ENCODE measurements at regions not wholly inside any gene's neighbourhood (a gene's known extent, or its start where the extent isn't known, plus 50 kb on each side); places are given as distances from the start of the nearest gene placed in this dataset.
"Not testable (repeated sequence)": the region's sequence is repeated elsewhere in the genome, so short reads cannot be mapped to it uniquely, and the experiment has no call there.

GRCh38 chr2:40043641-40044040, 264.6 kb upstream of the THUMPD2 start:
- no peak for FAIRE-seq

DNA sequence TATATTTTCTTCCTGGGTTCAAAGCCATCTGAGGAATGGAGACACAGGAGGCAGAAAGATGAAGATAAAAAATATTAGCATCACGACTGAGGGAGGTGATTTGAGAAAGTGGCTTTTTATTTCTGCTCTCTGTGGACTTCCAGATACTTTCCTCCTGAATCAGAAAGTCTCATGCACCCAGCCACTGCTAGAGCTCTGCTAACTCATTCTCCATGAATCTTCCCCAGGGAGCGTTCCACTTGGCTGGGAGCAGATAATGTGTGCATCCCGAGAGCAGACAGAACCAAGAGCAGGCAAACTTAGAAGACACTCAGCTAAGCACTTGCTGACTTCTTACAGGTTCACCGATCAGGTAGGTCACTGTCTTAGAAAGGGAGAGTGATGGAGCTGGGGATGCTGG, 264.1 kb upstream of the THUMPD2 start:
- no peak for FAIRE-seq

- no peak for FAIRE-seq
Measured at GRCh38 chr2:40041422-40042382, 262.6 kb upstream of the THUMPD2 start.

DNA sequence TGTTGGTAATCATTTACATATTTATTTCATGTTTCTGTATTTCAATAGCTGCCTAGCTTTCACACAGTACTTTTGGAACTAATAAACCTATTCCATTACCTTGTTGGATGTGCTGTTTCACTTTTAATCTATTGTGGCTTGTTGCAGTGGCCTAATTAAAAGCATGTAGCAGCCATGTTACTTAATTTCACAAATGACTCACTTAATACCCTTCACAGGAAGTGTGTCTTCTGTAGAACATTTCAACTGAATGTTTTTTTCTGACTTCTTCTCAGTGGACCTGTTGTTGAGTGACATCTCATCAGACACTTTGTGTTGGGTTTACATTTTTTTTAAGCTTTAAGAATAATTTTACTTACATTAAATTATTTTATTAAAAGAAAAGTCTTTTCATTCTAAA, 260.5 kb upstream of the THUMPD2 start:
- no peak for FAIRE-seq

- FAIRE-seq: no peak
Measured at GRCh38 chr2:40038646-40039045, 259.6 kb upstream of the THUMPD2 start.

DNA sequence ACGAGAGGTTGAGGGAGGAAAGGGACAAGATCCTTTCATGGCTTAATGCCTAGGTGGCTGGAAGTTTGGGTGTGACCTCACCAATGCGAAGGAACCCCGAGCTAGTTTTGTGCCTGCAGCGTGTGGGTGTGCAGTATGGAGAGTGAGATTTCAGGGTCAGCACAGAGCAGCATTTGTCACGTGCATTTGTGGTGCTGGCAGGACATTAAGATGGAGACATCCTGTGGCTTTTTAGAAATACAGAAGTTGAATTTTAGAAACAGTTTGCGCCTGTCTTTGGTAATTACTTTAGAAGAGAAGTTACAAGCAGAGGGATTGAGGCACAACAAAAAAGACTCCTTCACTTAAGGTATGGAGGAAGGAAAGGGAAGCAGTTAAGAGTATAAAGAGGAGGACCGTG, 258.2 kb upstream of the THUMPD2 start:
- no peak for FAIRE-seq

GRCh38 chr2:40036241-40036640, 257.2 kb upstream of the THUMPD2 start:
- no peak for FAIRE-seq

DNA sequence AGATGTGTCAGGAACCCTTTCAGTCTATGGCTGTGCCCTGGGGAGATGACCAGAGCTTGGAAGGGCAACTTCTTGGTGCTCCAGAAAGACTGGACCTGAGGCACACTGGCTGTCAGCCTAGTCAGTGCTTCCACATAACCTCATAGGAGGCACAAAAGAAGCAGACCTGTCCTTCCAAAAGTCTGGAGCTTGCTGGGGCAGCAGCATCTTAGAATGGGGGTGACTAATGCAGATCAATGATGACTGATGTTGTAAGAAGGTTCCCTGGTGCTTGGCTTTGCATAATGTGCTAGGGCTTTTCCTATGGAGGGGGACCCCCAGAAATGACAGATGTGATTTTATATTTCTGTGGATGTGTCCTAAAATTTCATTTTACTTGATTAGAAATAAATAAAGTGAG, 255.7 kb upstream of the THUMPD2 start:
- no peak for FAIRE-seq

DNA sequence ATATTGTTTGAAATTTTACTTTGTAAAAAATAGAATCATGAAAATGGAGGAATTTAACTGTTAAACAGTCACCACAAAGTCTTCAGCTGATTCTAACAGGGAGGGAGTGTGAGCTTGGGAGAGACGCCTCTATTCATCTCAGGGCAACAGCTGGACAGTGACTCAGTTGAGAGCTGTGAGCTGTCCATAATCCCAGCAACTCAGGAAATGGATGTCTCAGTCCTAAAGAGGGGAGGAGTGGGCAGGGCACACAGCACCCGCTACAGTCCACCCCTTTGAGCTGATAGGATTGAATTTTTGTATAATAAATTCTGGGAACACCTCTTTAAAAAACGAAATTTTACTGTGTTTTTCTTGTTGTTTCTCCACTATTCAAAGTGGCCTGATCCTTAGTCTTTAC, 255.1 kb upstream of the THUMPD2 start:
- no peak for FAIRE-seq

DNA sequence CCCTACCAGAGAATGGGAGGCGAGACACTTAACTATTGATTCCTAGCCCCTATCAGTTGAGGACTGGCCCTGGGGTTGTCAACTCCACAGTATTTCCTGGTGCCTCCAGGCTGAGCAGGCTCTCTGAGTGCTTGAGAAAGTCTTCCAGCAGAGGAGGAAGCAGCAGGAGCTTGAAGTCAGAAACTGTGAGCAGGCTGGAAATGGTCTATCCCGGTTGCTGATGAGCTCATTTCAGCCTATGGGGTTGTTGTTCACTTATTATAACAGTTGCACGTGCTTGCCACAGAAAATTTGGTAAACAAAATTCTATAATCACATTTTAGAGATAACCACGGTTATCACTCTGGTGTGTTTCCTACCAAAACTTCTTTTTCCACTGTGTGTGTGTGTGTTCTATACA, 254.7 kb upstream of the THUMPD2 start:
- FAIRE-seq: no peak

DNA sequence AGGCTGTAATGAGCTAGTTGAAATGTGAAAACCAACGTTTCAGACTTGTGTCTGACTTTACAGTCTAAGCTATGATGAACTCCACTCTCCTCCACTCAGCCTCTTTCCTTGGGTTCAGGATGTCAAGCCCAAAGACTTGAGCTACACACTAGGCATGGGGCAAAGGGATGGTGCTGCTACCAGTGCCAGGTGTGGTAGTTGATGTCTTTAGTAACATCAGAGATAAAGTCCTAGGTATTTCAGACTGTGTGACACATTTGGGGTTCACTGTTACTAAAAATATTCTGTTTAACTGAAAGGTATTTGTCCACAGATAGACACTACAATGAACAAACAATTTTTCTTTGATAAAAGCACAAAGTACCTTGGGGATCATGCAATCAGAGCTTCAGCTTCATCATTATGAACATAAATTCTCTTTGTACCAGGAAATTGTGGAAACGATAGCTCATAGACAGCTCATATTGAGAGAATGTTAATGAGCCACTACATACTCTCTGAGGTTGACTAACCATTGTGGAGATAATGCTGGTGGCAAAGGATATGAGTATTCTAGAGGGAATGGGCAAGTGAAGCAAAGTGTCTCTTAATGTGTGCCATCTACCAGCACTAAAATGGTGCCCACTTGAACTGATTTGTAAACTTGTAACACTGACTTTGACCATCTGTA, 253.7 kb upstream of the THUMPD2 start:
- FAIRE-seq: no peak

DNA sequence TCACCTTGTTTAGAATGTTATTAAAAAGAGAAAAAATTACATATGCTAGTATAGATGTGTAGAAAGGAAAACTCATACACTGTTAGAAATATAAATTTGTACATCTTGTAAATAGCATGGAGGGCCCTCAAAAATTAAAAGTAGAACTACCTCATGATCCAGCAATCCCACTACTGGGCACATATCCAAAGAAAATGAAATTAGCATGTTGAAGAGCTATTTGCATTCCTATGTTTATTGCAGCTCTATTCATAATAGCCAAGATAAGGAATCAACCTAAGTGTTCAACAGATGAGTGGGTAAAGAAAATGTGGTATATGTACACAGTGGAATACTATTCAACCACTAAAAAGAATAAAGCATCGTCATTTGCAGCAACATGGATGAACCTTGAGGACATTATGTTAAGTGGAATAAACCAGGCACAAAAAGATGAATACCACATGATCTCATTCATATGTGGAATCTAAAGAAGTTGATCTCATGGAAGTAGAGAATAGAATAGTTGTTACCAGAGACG, 251.5 kb upstream of the THUMPD2 start:
- no peak for FAIRE-seq

DNA sequence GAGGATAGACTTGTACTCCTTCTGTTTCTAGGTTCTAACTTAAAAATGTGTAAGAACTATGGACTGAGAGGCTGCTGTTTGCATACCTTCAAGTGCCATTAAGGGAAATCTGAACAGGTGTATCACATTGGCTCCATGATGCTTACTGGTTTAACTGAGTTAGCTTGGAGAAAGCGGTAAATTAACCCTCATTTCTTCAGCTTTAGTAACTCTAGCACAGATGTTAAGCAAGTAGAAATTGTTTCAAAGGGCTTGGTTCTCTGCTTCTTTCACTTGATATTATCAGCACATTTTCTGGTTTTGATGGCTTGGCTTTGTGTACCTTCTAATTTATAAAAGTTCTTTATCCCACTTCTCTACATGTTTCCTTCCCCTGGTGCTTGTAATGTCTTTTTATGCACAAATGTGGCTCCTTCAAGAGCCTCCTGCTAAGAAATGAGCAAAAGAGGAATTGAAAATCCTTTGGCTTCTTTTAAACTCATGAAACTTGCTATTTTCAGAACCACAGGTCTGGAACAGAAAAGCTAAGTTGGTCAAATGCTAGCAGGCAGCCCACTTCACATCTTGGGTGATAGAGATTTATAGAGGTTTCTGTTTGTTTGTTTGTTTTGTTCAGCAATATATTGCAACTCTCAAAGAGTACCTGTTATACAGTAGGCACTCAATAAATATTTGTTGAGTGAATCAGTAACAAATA, 249.9 kb upstream of the THUMPD2 start:
- FAIRE-seq: no peak

- FAIRE-seq: no peak
Measured at GRCh38 chr2:40027968-40028367, 248.9 kb upstream of the THUMPD2 start.

DNA sequence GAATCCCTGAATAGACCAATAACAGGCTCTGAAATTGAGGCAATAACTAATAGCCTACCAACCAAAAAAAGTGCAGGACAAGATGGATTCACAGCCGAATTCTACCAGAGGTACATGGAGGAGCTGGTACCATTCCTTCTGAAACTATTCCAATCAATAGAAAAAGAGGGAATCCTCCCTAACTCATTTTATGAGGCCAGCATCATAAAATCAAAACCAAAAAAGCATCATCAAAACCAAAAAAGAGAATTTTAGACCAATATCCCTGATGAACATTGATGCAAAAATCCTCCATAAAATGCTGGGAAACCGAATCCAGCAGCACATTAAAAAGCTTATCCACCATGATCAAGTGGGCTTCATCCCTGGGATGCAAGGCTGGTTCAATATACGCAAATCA, 246.2 kb upstream of the THUMPD2 start:
- FAIRE-seq: not testable (repeated sequence)

GRCh38 chr2:40020997-40021396, 241.9 kb upstream of the THUMPD2 start:
- FAIRE-seq: no peak

- FAIRE-seq: no peak
Measured at GRCh38 chr2:40016151-40016885, 237.3 kb upstream of the THUMPD2 start.

DNA sequence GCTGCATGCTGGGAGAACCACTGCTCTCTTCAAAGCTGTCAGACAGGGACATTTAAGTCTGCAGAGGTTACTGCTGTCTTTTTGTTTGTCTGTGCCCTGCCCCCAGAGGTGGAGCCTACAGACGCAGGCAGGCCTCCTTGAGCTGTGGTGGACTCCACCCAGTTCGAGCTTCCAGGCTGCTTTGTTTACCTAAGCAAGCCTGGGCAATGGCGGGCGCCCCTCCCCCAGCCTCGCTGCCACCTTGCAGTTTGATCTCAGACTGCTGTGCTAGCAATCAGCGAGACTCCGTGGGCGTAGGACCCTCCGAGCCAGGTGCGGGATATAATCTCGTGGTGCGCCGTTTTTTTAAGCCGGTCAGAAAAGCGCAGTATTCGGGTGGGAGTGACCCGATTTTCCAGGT, 234.9 kb upstream of the THUMPD2 start:
- FAIRE-seq: not testable (repeated sequence)

DNA sequence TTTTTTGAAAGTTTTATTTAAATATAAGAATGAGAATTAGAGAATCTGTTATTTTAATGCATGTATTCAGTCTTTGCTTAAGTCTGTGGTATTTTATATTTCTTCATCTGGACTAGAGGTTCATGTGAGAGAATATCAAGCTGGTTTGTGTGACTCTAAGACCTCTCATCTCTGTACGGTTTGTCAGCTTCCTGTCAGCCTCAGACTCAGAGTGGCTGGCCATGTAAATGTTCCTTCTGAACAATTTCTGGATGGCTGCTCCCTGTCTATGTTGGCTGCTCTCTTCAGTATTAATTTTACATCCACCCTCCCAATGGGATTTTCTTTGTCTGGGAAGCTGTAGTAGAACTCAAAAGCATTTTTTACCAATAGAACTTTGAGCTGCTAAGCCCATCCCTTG, 225.3 kb upstream of the THUMPD2 start:
- no peak for FAIRE-seq

DNA sequence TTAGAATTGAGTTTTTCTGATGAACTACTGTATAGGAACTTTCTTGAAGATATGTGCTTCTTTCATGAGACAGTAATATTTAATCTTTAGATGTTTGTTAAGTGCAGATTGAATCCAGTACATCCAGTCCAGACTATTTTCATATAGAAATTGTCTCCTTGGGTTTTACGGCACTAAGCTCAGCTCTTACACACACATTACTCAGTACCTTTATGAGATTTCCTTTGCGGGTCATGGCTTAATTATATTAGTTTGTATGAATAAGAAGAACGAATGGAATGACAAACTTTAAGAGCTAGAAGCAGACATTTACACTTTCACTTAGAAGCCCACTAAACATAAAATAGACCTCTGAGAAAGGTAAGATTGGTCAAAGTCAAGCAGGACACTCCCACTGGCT, 223.3 kb upstream of the THUMPD2 start:
- no peak for FAIRE-seq

GRCh38 chr2:39999864-40000263, 220.8 kb upstream of the THUMPD2 start:
- no peak for FAIRE-seq

DNA sequence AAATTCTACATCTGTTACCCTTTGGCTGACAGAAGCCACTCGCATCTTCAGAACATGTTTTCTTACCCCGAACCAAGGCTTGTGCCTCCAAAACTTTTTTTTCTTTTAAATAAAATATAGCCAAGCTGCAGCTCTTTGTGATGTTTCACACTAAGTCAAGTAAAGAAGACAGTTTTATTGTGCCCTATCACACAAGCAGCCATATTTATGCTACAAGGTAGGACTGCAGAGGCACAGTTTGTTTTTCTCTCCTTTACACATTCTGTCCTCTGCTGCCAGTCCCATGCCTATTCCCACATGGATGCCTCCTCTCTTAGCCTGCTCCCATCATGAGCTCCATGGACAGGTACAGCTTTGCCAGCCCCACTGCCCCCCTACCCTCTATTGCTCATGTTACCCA, 219.6 kb upstream of the THUMPD2 start:
- FAIRE-seq: no peak

GRCh38 chr2:39996653-39997080, 217.6 kb upstream of the THUMPD2 start:
- no peak for FAIRE-seq
